ENCODE measurements at regions not wholly inside any gene's neighbourhood (a gene's known extent, or its start where the extent isn't known, plus 50 kb on each side); places are given as distances from the start of the nearest gene placed in this dataset.
"Not testable (repeated sequence)": the region's sequence is repeated elsewhere in the genome, so short reads cannot be mapped to it uniquely, and the experiment has no call there.

GRCh38 chr2:90298983-90299382, 1607.5 kb downstream of the RPIA start:
- H3K4ac ChIP-seq (ENCODE audit: low read length); H3K36me3 ChIP-seq (replicated peaks in 1 of 2; ENCODE audit: control insufficient read depth in 2 of 2, insufficient read depth in 2 of 2, low read length in 2 of 2); H3K23ac ChIP-seq (ENCODE audit: low read depth, low read length, poor library complexity); H3K18ac ChIP-seq (ENCODE audit: low read length); H2BK5ac ChIP-seq (ENCODE audit: low read length); H2AK5ac ChIP-seq (ENCODE audit: low read depth, low read length); H3K79me1 ChIP-seq (ENCODE audit: low read depth, low read length); H3K14ac ChIP-seq (ENCODE audit: low read length); H2AFZ ChIP-seq (ENCODE audit: low read length); H3K4me1 ChIP-seq (ENCODE audit: control insufficient read depth in 2 of 2, insufficient read depth in 1 of 2, low read depth in 1 of 2, low read length in 2 of 2); H2BK120ac ChIP-seq (ENCODE audit: low read depth, low read length); H3K4me3 ChIP-seq (ENCODE audit: low read length in 2 of 2); H4K91ac ChIP-seq (ENCODE audit: low read depth, low read length, poor library complexity); H3K4me2 ChIP-seq (ENCODE audit: insufficient read depth, low read length, poor library complexity, severe bottlenecking); H3K9ac ChIP-seq (ENCODE audit: low read depth, low read length, poor library complexity); H3K9me3 ChIP-seq (replicated peaks in 1 of 2; ENCODE audit: control insufficient read depth in 2 of 2, insufficient read depth in 1 of 2, low read depth in 1 of 2, low read length in 2 of 2); H3K27me3 ChIP-seq (ENCODE audit: control insufficient read depth in 3 of 3, insufficient read depth in 3 of 3, low read depth in 1 of 3, low read length in 3 of 3); DNase-seq (ENCODE audit: low spot score); H3K27ac ChIP-seq (replicated peaks; ENCODE audit: low read length); H2BK12ac ChIP-seq (ENCODE audit: low read length); H2BK15ac ChIP-seq (ENCODE audit: low read length); H4K8ac ChIP-seq (ENCODE audit: low read depth, low read length): not testable (repeated sequence)
- no CpG with 5 or more reads among the region's 5 CpGs for WGBS, 2 donors (ENCODE audit: extremely low coverage in 2 of 2, insufficient read length in 2 of 2, insufficient replicate concordance in 1 of 2)

GRCh38 chr2:90322982-90323381, 1631.5 kb downstream of the RPIA start:
- H3K4ac ChIP-seq (ENCODE audit: low read length); H2BK12ac ChIP-seq (ENCODE audit: low read length); H2AFZ ChIP-seq (ENCODE audit: low read length); H2AK5ac ChIP-seq (ENCODE audit: low read depth, low read length); H3K4me1 ChIP-seq (ENCODE audit: control insufficient read depth in 2 of 2, insufficient read depth in 1 of 2, low read depth in 1 of 2, low read length in 2 of 2); H3K27me3 ChIP-seq (ENCODE audit: control insufficient read depth in 3 of 3, insufficient read depth in 3 of 3, low read depth in 1 of 3, low read length in 3 of 3); H2BK5ac ChIP-seq (ENCODE audit: low read length); H3K9ac ChIP-seq (ENCODE audit: low read depth, low read length, poor library complexity); H4K8ac ChIP-seq (ENCODE audit: low read depth, low read length); H3K23ac ChIP-seq (ENCODE audit: low read depth, low read length, poor library complexity); H3K9me3 ChIP-seq (replicated peaks in 1 of 2; ENCODE audit: control insufficient read depth in 2 of 2, insufficient read depth in 1 of 2, low read depth in 1 of 2, low read length in 2 of 2); H3K36me3 ChIP-seq (replicated peaks in 1 of 2; ENCODE audit: control insufficient read depth in 2 of 2, insufficient read depth in 2 of 2, low read length in 2 of 2); H3K27ac ChIP-seq (replicated peaks; ENCODE audit: low read length); H4K91ac ChIP-seq (ENCODE audit: low read depth, low read length, poor library complexity); H3K79me1 ChIP-seq (ENCODE audit: low read depth, low read length); H3K14ac ChIP-seq (ENCODE audit: low read length); H3K18ac ChIP-seq (ENCODE audit: low read length); DNase-seq (ENCODE audit: low spot score); H3K4me2 ChIP-seq (ENCODE audit: insufficient read depth, low read length, poor library complexity, severe bottlenecking); H2BK120ac ChIP-seq (ENCODE audit: low read depth, low read length); H2BK15ac ChIP-seq (ENCODE audit: low read length); H3K4me3 ChIP-seq (ENCODE audit: low read length in 2 of 2): not testable (repeated sequence)
- no CpG with 5 or more reads among the region's 29 CpGs for WGBS, 2 donors (ENCODE audit: extremely low coverage in 2 of 2, insufficient read length in 2 of 2, insufficient replicate concordance in 1 of 2)

- H2BK15ac ChIP-seq (ENCODE audit: low read length); H3K36me3 ChIP-seq (replicated peaks in 1 of 2; ENCODE audit: control insufficient read depth in 2 of 2, insufficient read depth in 2 of 2, low read length in 2 of 2); H3K14ac ChIP-seq (ENCODE audit: low read length); H2AK5ac ChIP-seq (ENCODE audit: low read depth, low read length); H2BK5ac ChIP-seq (ENCODE audit: low read length); H3K23ac ChIP-seq (ENCODE audit: low read depth, low read length, poor library complexity); H3K4me3 ChIP-seq (ENCODE audit: low read length in 2 of 2); H4K91ac ChIP-seq (ENCODE audit: low read depth, low read length, poor library complexity); H3K18ac ChIP-seq (ENCODE audit: low read length); H2BK120ac ChIP-seq (ENCODE audit: low read depth, low read length); DNase-seq (ENCODE audit: low spot score); H3K27me3 ChIP-seq (ENCODE audit: control insufficient read depth in 3 of 3, insufficient read depth in 3 of 3, low read depth in 1 of 3, low read length in 3 of 3); H3K4ac ChIP-seq (ENCODE audit: low read length); H3K27ac ChIP-seq (replicated peaks; ENCODE audit: low read length); H3K79me1 ChIP-seq (ENCODE audit: low read depth, low read length); H3K9me3 ChIP-seq (replicated peaks in 1 of 2; ENCODE audit: control insufficient read depth in 2 of 2, insufficient read depth in 1 of 2, low read depth in 1 of 2, low read length in 2 of 2); H3K4me1 ChIP-seq (ENCODE audit: control insufficient read depth in 2 of 2, insufficient read depth in 1 of 2, low read depth in 1 of 2, low read length in 2 of 2); H2BK12ac ChIP-seq (ENCODE audit: low read length); H3K9ac ChIP-seq (ENCODE audit: low read depth, low read length, poor library complexity); H4K8ac ChIP-seq (ENCODE audit: low read depth, low read length); H2AFZ ChIP-seq (ENCODE audit: low read length): not testable (repeated sequence)
- no CpG with 5 or more reads among the region's 134 CpGs for WGBS, 2 donors (ENCODE audit: extremely low coverage in 2 of 2, insufficient read length in 2 of 2, insufficient replicate concordance in 1 of 2)
- peak overlapping the region; percentile 49 for H3K4me2 ChIP-seq (ENCODE audit: insufficient read depth, low read length, poor library complexity, severe bottlenecking)
These were observed 1632.4 kb downstream of the RPIA start for GRCh38 chr2:90323612-90324558.

GRCh38 chr2:90324672-90325071, 1633.2 kb downstream of the RPIA start:
- not testable (repeated sequence) for H3K14ac ChIP-seq (ENCODE audit: low read length); H3K36me3 ChIP-seq (replicated peaks in 1 of 2; ENCODE audit: control insufficient read depth in 2 of 2, insufficient read depth in 2 of 2, low read length in 2 of 2); H3K9me3 ChIP-seq (replicated peaks in 1 of 2; ENCODE audit: control insufficient read depth in 2 of 2, insufficient read depth in 1 of 2, low read depth in 1 of 2, low read length in 2 of 2); H3K79me1 ChIP-seq (ENCODE audit: low read depth, low read length); H2BK15ac ChIP-seq (ENCODE audit: low read length); H2BK12ac ChIP-seq (ENCODE audit: low read length); H3K23ac ChIP-seq (ENCODE audit: low read depth, low read length, poor library complexity); H2AFZ ChIP-seq (ENCODE audit: low read length); H3K4me1 ChIP-seq (ENCODE audit: control insufficient read depth in 2 of 2, insufficient read depth in 1 of 2, low read depth in 1 of 2, low read length in 2 of 2); H3K4me3 ChIP-seq (ENCODE audit: low read length in 2 of 2); H4K8ac ChIP-seq (ENCODE audit: low read depth, low read length); H3K4ac ChIP-seq (ENCODE audit: low read length); H3K9ac ChIP-seq (ENCODE audit: low read depth, low read length, poor library complexity); H3K4me2 ChIP-seq (ENCODE audit: insufficient read depth, low read length, poor library complexity, severe bottlenecking); H4K91ac ChIP-seq (ENCODE audit: low read depth, low read length, poor library complexity); H3K18ac ChIP-seq (ENCODE audit: low read length); H3K27ac ChIP-seq (replicated peaks; ENCODE audit: low read length); H2BK5ac ChIP-seq (ENCODE audit: low read length); DNase-seq (ENCODE audit: low spot score); H3K27me3 ChIP-seq (ENCODE audit: control insufficient read depth in 3 of 3, insufficient read depth in 3 of 3, low read depth in 1 of 3, low read length in 3 of 3); H2BK120ac ChIP-seq (ENCODE audit: low read depth, low read length); H2AK5ac ChIP-seq (ENCODE audit: low read depth, low read length)
- no CpG with 5 or more reads among the region's 59 CpGs for WGBS, 2 donors (ENCODE audit: extremely low coverage in 2 of 2, insufficient read length in 2 of 2, insufficient replicate concordance in 1 of 2)
